Esophagus muscularis mucosa (tissue), 4 donors: ENCODE measurements at regions not wholly inside any gene's neighbourhood (a gene's known extent, or its start where the extent isn't known, plus 50 kb on each side); places are given as distances from the start of the nearest gene placed in this dataset.

Experiments used
- DNase-seq: peaks from one replicate; pipeline ENCODE4 v3.0.0-alpha.2; 2017; ENCODE audit errors: extremely low spot score
- H3K27ac ChIP-seq, 4 donors: fragments of 200-600 bp; sonication (generic); replicated peaks in 1 of 4; 1 replicate in 3 of 4; 2 replicates in 1 of 4; pipeline ENCODE4 v1.5.1; 2016 to 2019; ENCODE audit warnings: mild to moderate bottlenecking in 1 of 4
- H3K27me3 ChIP-seq, 4 donors: fragments of 200-600 bp; sonication (generic); one replicate each; pipeline versions ENCODE4 v1.5.1 to v1.6.0; 2016 to 2019
- H3K36me3 ChIP-seq, 4 donors: fragments of 200-600 bp; sonication (generic); one replicate each; pipeline ENCODE4 v1.5.1; 2016 to 2019
- H3K4me1 ChIP-seq, 4 donors: fragments of 200-600 bp; sonication (generic); one replicate each; pipeline ENCODE4 v1.5.1; 2016 to 2019
- H3K4me3 ChIP-seq, 4 donors: fragments of 200-600 bp; sonication (generic); 1 replicate in 2 of 4; 2 replicates in 2 of 4; pipeline ENCODE4 v1.5.1; 2016 to 2019; ENCODE audit warnings: mild to moderate bottlenecking in 4 of 4, moderate library complexity in 1 of 4
- H3K9me3 ChIP-seq, 4 donors: fragments of 200-600 bp; sonication (generic); 1 replicate in 3 of 4; 2 replicates in 1 of 4; pipeline ENCODE4 v1.5.1; 2016 to 2019
- EP300 ChIP-seq: sonication (generic); formaldehyde crosslinking; IDR thresholded peaks from one replicate; pipeline ENCODE4 v1.6.1; 2017; ENCODE audit warnings: antibody characterized with exemption
- POLR2A ChIP-seq: fragments of 450-650 bp; IDR thresholded peaks from one replicate; pipeline ENCODE4 v1.6.1; 2017; ENCODE audit warnings: antibody characterized with exemption, moderate library complexity, mild to moderate bottlenecking, low read depth
- POLR2AphosphoS5 ChIP-seq, 2 donors: sonication (generic); formaldehyde crosslinking; IDR thresholded peaks; one replicate each; pipeline ENCODE4 v1.6.1; 2017; ENCODE audit warnings: antibody characterized with exemption in 2 of 2
- WGBS: methylation state at CpG from one replicate; pipeline ENCODE4 v1.1.5; 2018; 5-methylcytosine and 5-hydroxymethylcytosine counted together
- intact Hi-C: fragments of 100-400 bp; cut with DNase I; formaldehyde crosslinking; loops from one replicate; pipeline ENCODE4 v1.15.1; 2023
- TF ChIP-seq, protein P1 (sequence below), 3 experiments: fragments of 200-600 bp in 2 of 3; fragments of 450-650 bp in 1 of 3; sonication (generic) in 2 of 3; IDR thresholded peaks; one replicate each; pipeline ENCODE4 v1.5.1; 2017 to 2019; ENCODE audit warnings: antibody characterized with exemption in 3 of 3, mild to moderate bottlenecking in 2 of 3, moderate library complexity in 1 of 3

DNA sequence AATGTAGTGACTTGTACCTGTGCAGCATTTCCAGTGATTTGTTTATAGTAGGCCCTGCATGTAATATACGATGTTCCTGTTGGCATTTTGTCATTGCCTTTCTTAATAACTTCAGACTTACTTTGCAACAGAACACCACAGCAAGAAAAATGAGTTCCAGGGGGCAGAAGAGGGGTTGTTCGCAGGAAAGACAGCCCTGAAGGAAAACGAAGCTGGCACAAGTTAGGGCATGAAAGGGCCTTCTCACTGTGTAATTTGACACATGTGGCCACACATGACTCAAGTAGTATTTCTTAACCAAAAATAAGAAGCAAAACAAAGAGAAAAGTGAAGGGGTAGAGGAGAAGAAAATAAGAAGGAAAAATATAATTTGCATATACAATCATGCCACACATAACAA is 265.8 kb upstream of the SMIM31 start:
- Histone ChIP-seq H3K9me3 (no peaks in the 10 kb centered on the region), H3K4me3 (no peak overlapping the region), H3K27me3 (no peaks in the 10 kb centered on the region), H3K27ac (no peak overlapping the region), H3K36me3 (no peaks in the 10 kb centered on the region), H3K4me1 (no peaks in the 10 kb centered on the region)
- TF ChIP-seq, protein P1, sequence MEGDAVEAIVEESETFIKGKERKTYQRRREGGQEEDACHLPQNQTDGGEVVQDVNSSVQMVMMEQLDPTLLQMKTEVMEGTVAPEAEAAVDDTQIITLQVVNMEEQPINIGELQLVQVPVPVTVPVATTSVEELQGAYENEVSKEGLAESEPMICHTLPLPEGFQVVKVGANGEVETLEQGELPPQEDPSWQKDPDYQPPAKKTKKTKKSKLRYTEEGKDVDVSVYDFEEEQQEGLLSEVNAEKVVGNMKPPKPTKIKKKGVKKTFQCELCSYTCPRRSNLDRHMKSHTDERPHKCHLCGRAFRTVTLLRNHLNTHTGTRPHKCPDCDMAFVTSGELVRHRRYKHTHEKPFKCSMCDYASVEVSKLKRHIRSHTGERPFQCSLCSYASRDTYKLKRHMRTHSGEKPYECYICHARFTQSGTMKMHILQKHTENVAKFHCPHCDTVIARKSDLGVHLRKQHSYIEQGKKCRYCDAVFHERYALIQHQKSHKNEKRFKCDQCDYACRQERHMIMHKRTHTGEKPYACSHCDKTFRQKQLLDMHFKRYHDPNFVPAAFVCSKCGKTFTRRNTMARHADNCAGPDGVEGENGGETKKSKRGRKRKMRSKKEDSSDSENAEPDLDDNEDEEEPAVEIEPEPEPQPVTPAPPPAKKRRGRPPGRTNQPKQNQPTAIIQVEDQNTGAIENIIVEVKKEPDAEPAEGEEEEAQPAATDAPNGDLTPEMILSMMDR (IDR thresholded peaks at IDR 0.05), result no peak
- TF ChIP-seq POLR2A, result no peak
- no peak for TF ChIP-seq EP300
- no peak for TF ChIP-seq POLR2AphosphoS5 (IDR thresholded peaks at IDR 0.05)
- no peak for DNase-seq
- 58% methylated on average over 3 of the region's 3 CpGs for WGBS
- intact Hi-C loops, result no loop called here

DNA sequence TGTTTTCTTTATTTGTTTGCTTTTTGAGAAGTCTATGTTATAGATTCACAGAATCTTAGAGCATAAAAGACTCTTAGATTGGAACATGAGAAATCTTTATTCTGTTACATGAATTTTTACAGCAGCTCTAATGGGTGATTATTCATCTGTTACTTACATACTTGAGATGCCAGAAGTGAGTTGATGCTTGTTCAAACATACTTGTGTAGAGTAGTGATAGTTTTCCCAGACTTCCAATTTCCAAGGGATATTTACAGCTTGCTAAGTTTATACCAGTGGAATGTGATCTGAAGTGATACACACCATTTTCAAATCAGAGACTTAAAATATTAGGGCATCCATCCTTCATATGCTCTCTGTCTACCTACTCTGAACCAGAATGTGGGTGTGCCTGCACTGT is 252.9 kb upstream of the SMIM31 start:
- Histone ChIP-seq H3K4me3 (no peak overlapping the region), H3K36me3 (no peaks in the 10 kb centered on the region), H3K27me3 (no peaks in the 10 kb centered on the region), H3K9me3 (no peaks in the 10 kb centered on the region), H3K4me1 (no peaks in the 10 kb centered on the region), H3K27ac (no peak overlapping the region)
- DNase-seq, result no peak
- TF ChIP-seq, protein P1 (IDR thresholded peaks at IDR 0.05), result no peak
- TF ChIP-seq POLR2A (no peak), POLR2AphosphoS5 (IDR thresholded peaks at IDR 0.05) (no peak), EP300 (no peak)
- intact Hi-C loops, result no loop called here

DNA sequence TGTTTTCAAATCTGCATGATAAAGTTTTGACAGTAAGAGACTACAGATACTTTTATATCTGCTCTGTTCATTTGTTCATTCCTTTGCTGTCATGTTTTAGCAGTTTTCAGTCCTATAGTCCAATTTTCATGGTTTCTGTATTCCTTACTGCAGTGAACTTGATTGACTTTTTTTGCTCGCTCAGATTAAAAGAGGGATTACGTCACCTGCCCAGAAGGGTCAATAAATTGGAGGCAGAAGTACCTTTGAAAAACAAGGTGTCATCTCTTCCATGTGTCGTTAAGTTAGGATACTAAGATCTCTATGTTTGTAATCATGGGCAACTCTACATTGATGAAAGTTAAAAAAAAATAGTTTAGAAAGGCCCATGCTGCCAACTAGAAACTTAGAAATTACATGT is 250.1 kb upstream of the SMIM31 start:
- Histone ChIP-seq H3K4me3 (no peak overlapping the region), H3K27ac (no peak overlapping the region), H3K4me1 (no peaks in the 10 kb centered on the region), H3K9me3 (no peaks in the 10 kb centered on the region), H3K36me3 (no peaks in the 10 kb centered on the region), H3K27me3 (no peaks in the 10 kb centered on the region)
- intact Hi-C loops, result no loop called here
- DNase-seq, result no peak
- TF ChIP-seq POLR2AphosphoS5 (IDR thresholded peaks at IDR 0.05) (no peak), POLR2A (no peak), EP300 (no peak)
- TF ChIP-seq, protein P1 (IDR thresholded peaks at IDR 0.05), result no peak
- 59% methylated on average over 3 of the region's 3 CpGs for WGBS

DNA sequence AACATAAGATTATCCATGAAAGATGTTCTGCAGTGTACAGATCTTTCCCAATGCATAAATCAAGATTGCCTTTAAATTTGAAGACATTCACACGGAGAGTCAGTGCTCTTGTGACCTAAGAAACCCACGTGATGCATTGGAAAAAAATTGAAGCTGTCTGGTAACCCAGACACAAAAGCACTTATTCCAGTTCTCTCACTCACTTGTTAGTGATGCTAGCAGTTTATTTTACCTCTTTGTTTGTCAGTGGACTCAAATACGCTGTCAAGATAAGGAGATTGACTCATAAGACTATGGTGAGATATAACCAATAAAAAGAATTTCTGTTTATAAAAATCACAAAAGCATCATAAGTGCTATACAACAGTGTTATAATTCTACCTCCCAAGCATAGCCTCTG is 245.8 kb upstream of the SMIM31 start:
- no peaks in the 10 kb centered on the region for H3K9me3 ChIP-seq
- peaks cover 0 to 4% (median 0%) of the 10 kb centered on the region in 4 donors for H3K27me3 ChIP-seq
- intact Hi-C loops, result no loop called here
- H3K4me3 ChIP-seq, result no peak overlapping the region
- no peaks in the 10 kb centered on the region for H3K4me1 ChIP-seq
- no peaks in the 10 kb centered on the region for H3K36me3 ChIP-seq
- no peak for TF ChIP-seq POLR2A
- no peak for TF ChIP-seq POLR2AphosphoS5 (IDR thresholded peaks at IDR 0.05)
- no peak for TF ChIP-seq EP300
- TF ChIP-seq, protein P1 (IDR thresholded peaks at IDR 0.05), result no peak
- WGBS, result 71% methylated on average over 3 of the region's 3 CpGs
- H3K27ac ChIP-seq, result no peak overlapping the region
- DNase-seq, result no peak

DNA sequence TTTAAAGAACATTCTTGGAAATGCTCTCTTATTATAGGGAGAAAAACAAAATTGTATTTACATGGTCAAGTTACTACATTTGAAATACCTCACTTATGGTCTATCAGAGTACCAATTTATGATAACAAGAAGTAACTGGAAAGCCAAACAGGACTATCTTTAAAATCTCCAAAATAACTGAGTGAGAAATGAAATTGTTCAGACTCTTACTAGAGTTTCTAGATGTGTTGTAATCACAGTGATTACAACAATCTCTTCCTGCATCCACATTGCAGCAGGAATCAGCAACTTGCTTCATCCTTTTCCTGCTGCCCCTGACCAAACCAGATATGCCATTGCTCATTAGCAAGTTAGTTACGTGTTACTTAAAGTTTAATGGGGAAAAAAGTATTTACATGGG is 245.2 kb upstream of the SMIM31 start:
- no peaks in the 10 kb centered on the region for H3K9me3 ChIP-seq
- TF ChIP-seq POLR2AphosphoS5 (IDR thresholded peaks at IDR 0.05) (no peak), EP300 (no peak), POLR2A (no peak)
- TF ChIP-seq, protein P1 (IDR thresholded peaks at IDR 0.05), result no peak
- DNase-seq, result no peak
- no peaks in the 10 kb centered on the region for H3K36me3 ChIP-seq
- WGBS, result 76% methylated on average over 1 of the region's 1 CpG
- H3K27ac ChIP-seq, result no peak overlapping the region
- H3K27me3 ChIP-seq, result peaks cover 0 to 4% (median 0%) of the 10 kb centered on the region in 4 donors
- H3K4me3 ChIP-seq, result no peak overlapping the region
- intact Hi-C loops, result no loop called here
- H3K4me1 ChIP-seq, result no peaks in the 10 kb centered on the region
